ENCODE measurements at regions not wholly inside any gene's neighbourhood (a gene's known extent, or its start where the extent isn't known, plus 50 kb on each side); places are given as distances from the start of the nearest gene placed in this dataset.

DNA sequence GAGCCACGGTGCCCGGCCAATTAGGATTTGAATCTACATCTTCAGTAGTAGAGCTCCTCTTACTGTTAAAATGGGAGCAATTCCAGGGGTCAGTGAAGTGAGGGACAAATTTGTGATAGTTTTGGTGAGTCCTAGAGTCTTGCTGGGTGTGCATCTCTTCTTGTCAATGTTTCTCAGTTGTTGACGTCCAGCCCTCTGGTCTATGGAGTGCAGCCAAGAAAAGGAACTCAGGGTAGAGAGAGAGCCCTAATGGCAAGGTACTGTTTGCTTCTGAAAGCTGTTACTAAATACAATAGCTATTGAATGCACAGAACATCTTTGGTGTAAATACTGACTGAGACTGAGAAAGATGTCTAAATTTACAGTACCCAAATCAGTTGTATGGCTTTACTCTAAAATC, 282.5 kb upstream of the SALL1 start:
- no peak for DNase-seq (ENCODE audit: low read depth, low spot score)
- no peak overlapping the region for H3K27ac ChIP-seq

DNA sequence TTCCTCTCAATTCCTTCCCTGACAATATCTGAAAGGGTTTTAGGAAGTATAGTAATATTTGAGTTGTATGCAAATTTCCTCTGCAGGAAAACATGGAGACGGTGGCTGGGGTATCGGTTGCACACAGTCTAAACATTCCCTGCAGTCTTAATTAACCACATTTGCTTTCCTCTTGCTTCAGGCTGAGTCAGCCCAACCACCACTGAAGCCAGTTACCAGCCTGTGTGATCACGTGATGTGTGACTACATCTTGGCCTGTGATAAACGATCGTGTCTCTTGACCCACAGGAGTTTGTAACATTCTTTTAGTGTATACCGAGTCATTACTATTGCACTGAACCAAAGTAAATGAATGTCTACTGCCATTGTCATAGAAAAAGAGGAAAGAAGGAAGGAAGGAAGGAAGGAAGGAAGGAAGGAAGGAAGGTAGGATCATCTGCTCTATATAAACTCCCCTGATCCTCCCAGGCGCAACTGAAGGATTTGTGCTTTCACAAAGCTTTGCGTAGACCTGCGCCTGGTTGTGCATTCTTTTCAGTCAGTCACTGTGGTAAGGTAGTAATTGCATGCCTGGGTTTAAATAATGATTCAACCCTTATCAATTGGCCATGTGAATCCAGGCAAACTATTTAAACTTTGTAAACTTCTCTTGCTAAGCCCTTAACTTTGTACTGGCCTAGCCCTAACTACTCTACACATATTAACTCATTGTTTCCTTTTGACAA, 280.6 kb upstream of the SALL1 start:
- peak; percentile 87 for DNase-seq (ENCODE audit: low read depth, low spot score)
- no peak overlapping the region for H3K27ac ChIP-seq

DNA sequence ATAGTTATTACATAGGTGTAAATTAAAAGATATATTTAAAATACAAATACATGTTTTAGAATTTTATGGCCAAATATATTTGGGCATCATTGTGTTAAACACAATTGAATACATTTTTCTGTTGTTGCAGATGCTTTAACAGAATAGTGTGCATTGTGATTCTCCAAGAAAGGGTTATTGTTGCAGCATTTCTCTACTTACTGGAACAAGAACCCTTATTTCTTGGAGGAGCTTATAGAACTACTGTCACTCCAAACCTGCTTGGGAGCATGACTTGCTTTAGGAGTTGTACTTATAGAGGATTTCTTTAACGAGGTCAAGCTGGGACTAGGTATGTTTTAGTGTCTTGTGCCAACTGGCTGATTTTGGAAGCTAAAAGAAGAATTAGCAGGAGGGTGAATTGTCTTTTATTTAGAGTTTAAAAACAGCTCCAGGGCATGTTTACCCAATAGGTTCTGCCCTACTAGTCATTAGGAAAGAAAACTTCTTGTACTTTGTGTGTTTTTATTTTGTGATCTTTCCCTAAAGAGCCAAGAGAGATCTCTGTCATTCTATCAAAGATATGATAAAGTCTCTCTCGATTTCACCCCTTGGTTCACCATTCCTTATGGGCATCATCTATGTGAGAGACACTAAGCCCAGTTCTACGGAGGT, 279.8 kb upstream of the SALL1 start:
- no peak for DNase-seq (ENCODE audit: low read depth, low spot score)
- H3K27ac ChIP-seq, result no peak overlapping the region

DNA sequence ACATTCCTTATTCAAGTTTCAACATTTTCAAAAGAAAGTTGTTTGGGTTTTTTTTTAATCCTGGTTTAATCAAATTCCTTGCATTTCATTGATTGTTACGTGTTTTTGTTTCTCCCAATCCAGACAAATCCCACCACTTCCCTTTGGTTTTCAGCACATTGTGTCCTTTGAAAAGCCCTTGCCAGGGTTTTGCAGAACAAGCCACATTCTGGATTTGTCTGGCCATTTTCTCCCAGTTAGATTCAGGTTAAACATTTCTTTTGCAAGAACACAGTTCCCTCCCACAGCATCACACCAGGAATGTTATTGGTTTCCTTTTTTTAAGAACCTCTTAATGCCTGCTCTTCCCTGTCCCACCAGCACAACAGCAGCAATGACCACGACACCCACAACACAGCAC, 278.0 kb upstream of the SALL1 start:
- no peak overlapping the region for H3K27ac ChIP-seq
- DNase-seq (ENCODE audit: low read depth, low spot score), result no peak

DNA sequence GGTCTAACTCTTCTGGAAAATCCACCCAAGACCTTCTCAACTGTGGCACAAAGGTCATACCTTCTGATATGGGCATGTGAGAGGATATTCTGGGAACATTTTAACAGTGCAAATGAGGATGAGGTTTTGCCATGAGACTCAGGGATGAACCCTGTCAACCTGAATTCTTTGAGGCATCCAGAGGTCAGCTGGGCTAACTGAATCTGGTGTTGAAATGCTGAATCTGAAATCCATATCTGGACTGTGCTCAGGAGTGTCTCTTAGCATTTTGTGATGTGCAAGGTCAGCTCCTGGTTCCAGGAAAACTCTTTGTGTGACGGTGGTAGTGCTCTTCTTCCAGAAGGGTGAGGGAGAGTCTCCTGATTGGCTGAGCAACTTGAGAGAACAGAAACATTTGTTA, 276.0 kb upstream of the SALL1 start:
- H3K27ac ChIP-seq, result no peak overlapping the region
- no peak for DNase-seq (ENCODE audit: low read depth, low spot score)

- H3K27ac ChIP-seq, result no peak overlapping the region
- DNase-seq (ENCODE audit: low read depth, low spot score), result no peak
Measured at GRCh38 chr16:51426276-51426675, 275.2 kb upstream of the SALL1 start.

GRCh38 chr16:51420247-51420646, 269.2 kb upstream of the SALL1 start:
- no peak for DNase-seq (ENCODE audit: low read depth, low spot score)
- no peak overlapping the region for H3K27ac ChIP-seq

GRCh38 chr16:51419768-51420167, 268.7 kb upstream of the SALL1 start:
- no peak overlapping the region for H3K27ac ChIP-seq
- DNase-seq (ENCODE audit: low read depth, low spot score), result no peak

DNA sequence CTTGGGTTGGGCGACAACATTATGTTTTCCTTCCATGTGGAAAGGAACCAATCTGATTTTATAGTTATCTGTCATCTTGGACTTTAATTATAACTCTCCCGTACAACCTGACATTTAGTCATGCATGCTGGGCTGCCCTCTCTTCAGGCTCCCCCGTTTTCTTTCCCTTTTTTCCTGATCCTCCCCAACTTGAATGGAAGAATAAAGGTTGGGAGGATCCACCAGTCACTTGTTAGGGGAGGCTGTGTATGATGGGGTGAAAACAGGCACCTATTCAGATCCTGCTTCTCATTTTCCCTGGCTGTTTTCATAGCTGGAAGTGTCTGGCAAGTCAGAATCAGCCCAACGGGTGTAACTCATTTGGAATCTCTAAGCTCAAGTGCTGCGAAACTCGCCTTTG, 267.2 kb upstream of the SALL1 start:
- no peak overlapping the region for H3K27ac ChIP-seq
- no peak for DNase-seq (ENCODE audit: low read depth, low spot score)

DNA sequence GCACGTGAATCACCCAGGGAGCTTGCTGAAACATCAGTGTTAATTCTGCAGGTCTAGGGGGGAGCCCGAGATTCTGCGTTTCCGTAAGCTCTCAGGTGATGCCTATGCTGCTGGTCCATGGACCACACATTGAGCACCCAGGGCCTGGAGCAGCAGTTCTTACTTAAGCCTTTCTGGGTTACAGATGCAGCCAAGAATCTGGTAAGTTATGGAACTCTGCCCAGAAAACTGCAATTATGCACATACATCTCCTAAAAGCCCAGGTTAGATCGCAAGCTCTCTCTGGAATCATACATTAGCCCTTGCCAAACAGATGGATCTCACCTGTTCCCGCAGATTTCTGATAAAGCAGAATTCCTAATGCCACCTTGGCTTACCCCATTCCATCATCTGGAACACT, 265.9 kb upstream of the SALL1 start:
- no peak for DNase-seq (ENCODE audit: low read depth, low spot score)
- H3K27ac ChIP-seq, result no peak overlapping the region

DNA sequence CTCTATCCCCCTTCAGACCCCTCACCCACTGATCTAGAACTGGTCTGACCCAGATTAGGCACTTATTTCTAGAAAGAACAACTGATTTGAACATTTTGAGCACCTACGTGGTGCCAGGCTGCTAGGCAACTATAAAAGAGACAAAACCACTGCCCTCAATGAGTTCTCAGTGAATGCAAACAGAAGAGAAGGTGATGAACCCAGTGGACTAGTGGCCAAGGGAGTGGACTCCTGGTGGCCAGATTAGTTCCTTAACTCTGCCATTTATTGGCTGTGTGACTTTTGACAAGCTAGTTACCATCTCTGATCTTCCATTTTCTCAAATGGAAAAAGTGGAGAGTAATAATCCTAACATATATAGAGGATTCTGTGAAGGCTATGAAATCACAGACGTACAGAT, 259.1 kb upstream of the SALL1 start:
- no peak for DNase-seq (ENCODE audit: low read depth, low spot score)
- H3K27ac ChIP-seq, result no peak overlapping the region

- peak overlapping the region; percentile 34 for H3K27ac ChIP-seq
- no peak for DNase-seq (ENCODE audit: low read depth, low spot score)
Measured at GRCh38 chr16:51409001-51409675, 258.1 kb upstream of the SALL1 start.

DNA sequence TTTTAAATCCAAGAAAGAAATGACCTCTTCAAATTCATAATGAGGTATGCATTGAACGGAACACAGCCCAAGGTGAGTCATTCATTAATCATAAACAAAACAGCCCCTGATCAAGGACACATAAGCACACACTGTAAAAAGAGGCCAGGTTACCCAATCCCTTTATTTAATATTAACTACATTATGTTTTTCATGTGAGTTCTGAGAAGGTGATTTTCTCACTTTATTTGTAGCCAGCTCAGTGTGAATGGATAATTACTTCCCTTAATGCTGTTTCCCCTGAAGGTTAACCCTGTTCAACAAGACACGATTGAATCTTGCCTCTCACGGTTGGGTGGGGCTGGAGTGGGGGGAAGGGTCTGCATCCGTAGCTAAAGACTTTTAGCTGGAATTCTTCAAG, 257.3 kb upstream of the SALL1 start:
- peak; percentile 36 for DNase-seq (ENCODE audit: low read depth, low spot score)
- peak overlapping the region; percentile 34 for H3K27ac ChIP-seq

GRCh38 chr16:51407921-51408320, 256.9 kb upstream of the SALL1 start:
- H3K27ac ChIP-seq, result peak overlapping the region; percentile 34
- no peak for DNase-seq (ENCODE audit: low read depth, low spot score)

GRCh38 chr16:51407199-51407598, 256.1 kb upstream of the SALL1 start:
- no peak overlapping the region for H3K27ac ChIP-seq

GRCh38 chr16:51405361-51405760, 254.3 kb upstream of the SALL1 start:
- H3K27ac ChIP-seq, result no peak overlapping the region
- no peak for DNase-seq (ENCODE audit: low read depth, low spot score)

More at GRCh38 chr16:51407199-51407598, 256.1 kb upstream of the SALL1 start:
- DNase-seq (ENCODE audit: low read depth, low spot score), result peak; percentile 22

- H3K27ac ChIP-seq, result no peak overlapping the region
- DNase-seq (ENCODE audit: low read depth, low spot score), result no peak
Measured at GRCh38 chr16:51404386-51404785, 253.3 kb upstream of the SALL1 start.

GRCh38 chr16:51402785-51403184, 251.7 kb upstream of the SALL1 start:
- no peak for DNase-seq (ENCODE audit: low read depth, low spot score)
- H3K27ac ChIP-seq, result no peak overlapping the region

DNA sequence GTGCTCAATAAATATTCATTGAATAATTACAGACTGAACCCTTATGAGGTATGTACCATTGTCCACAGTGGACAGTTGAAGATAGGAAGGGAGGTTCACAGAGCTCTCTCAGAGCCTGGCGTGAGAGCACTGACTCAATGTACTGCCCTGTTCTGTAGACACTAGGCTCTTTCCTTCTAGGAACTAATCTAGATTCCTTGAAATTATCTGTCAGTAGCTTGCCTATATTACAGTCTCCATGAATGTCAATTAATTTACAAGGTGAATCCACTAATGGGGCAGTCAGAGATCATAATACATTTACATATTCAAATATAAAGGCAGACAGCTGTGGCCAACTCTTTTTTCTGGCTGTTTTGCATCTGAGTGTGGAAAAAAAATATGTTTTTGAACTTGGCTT, 251.2 kb upstream of the SALL1 start:
- no peak overlapping the region for H3K27ac ChIP-seq
- no peak for DNase-seq (ENCODE audit: low read depth, low spot score)

- DNase-seq (ENCODE audit: low read depth, low spot score), result no peak
- no peak overlapping the region for H3K27ac ChIP-seq
Measured at GRCh38 chr16:51401673-51402072, 250.6 kb upstream of the SALL1 start.

DNA sequence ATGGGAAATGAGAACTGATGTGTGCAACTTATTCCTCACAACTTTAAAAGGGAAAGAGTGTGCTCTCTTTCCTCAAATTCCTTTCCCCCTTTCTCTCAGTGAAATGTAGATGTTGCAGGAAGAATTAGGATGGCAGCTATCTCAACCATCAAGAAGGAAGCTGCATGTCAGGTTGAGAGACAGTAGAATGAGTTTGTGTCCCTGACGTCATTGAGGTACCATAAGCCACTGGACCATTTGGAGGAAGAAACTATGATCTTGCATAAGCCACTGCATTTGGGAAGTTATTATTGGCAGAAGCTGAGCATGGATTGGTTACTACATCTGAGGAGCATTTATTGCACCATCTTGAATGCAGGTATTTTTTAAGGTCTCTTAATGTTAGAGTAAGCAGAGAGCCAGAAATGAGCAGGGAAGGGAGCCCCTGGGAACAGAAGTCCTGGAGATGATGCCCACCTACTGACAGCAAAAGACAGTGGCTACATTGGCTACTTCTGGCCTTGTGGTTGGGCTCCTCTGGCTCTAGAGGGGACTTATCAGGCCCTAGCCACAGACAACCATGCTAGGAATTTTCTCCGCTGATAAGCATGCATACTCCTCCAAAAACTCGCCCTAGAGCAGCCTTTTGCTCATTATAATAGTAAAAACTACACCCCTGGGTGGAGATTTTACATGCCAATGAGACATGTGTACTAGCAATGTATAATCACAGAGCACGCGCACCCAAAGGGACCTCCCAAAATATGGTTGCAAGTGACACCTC, 249.0 kb upstream of the SALL1 start:
- H3K27ac ChIP-seq, result no peak overlapping the region
- DNase-seq (ENCODE audit: low read depth, low spot score), result no peak

Measured in epithelial cell of prostate (primary cell).